GM21390 (cell line): ENCODE measurements at regions not wholly inside any gene's neighbourhood (a gene's known extent, or its start where the extent isn't known, plus 50 kb on each side); places are given as distances from the start of the nearest gene placed in this dataset.
"Not testable (repeated sequence)": the region's sequence is repeated elsewhere in the genome, so short reads cannot be mapped to it uniquely, and the experiment has no call there.

Experiments
- ATAC-seq: cut with Tn5 transposase; IDR thresholded peaks from one replicate; pipeline ENCODE4 v1.9.1; 2021; ENCODE audit not compliant: unreplicated experiment

DNA sequence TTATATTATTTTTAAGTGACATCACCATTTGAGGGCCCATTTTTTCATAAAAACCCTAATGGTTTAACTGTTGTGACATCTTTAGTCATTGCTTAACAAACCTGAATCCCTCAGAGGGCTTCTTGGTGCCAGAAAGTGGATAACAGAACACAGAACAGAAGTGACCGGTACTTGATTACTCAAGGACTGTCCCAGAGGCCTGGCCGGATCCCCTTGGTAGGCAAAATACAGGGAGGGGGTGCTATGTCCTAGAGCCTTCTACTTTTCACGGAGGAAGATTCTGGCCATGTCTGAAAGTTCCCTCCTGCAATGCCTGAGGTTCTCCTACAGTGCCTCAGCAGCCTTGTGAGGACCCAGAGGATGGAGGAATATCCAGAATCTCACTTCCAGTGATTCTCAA is 94.3 kb upstream of the DCLK2 start:
- no peak for ATAC-seq

DNA sequence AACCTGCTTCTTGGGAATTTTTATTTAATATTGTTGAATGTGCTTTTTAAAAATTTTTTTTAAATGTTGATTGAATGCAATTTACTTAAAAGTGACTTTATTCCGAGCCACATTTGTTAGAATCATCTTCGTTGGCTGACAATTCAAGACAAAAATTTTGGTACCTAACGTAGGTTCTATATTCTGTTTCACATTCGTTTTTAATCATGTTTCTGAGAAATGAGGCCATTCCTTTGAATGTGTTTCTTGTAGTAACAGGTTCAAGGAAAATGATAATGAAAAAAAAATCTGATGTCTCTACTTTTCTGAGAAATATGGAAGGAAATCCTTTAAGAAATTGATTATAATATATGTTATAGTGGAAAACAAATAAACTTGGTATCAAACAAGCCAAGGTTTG is 92.3 kb upstream of the DCLK2 start:
- no peak for ATAC-seq

DNA sequence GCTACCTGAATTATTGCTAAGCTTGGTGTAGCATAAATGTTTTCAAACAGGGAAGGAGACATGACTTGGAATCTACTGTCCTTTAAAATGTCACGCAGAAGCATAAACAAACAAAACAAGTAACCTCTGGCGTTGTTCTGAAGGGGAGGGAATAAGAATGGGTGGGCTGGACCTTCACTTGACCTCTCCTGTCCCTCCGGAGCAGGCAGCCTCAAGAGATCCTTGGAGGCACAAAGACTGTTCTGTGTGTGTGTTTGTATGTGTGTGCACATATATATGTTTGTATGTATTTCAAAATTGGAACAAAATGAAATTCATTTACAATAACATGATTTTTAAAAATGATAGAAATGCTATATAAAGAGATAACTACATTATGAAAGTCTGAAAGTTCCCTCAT is 91.3 kb upstream of the DCLK2 start:
- no peak for ATAC-seq

DNA sequence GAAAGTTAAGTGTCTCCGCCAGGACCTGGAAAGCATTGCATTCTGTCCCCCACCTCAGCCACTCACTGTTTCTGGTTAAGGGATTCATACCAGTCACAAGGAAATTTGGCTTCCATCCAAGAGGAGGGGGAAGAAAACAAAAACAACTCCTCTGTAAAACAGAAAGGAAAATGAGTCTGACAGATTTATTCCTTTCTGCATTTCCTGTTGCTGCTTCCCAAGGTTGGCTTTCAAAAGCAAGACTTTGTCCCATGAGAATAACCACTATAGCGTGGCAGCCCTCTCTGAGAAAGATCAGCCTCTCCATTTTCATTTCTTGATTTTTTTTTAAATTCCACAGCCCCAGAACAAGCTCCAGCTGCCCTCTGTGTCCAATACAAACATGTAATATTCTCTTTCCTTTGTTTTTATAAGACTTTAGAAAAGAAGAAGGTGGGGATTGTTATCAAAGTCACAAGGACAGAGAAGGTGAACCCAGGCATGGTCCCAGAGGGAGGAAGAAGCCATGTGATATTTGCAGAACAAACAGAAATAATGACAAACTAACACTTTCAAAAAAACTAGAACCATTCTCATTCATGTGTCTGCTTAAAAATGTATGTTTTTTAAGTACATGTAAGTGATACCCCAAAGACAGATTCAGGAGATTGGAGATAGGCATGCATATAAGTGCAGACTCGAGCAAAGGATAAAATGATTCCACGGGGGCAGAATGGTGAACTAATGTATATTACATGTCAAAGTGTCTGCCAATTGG is 90.7 kb upstream of the DCLK2 start:
- ATAC-seq: no peak

DNA sequence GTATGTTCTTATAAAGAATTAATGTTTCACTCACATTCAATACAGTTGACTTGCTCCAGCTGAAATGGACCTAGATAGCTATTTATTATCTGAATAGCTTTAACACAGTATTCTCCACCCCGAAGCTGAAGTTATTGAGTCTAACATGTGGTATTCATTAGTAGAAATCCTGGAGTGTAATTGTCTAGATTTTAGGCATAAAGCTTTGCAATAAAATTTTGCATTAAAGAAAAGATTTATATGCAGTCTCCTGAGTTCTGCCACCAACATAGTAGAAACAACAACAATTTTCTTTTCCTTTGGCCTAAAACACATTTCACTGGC is 90.2 kb upstream of the DCLK2 start:
- ATAC-seq: no peak

DNA sequence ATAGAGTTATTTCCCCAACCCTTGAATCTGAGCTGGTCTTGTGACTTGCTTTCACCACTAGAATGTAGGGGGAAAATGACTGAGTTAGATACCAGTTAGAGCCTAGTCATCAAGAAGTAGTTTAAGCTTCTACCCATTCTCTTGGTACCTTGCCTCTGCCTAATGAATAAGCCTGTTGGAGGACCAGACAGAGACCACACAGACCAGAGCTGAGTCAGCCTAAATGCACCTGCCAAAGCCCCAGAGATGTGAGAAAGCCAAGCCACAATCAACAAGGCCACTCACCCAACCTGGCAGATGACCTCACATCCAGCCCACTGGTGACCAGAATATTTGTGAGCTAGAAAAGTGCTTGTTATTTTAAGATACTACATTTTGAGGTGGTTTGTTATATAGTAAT is 85.2 kb upstream of the DCLK2 start:
- no peak for ATAC-seq

DNA sequence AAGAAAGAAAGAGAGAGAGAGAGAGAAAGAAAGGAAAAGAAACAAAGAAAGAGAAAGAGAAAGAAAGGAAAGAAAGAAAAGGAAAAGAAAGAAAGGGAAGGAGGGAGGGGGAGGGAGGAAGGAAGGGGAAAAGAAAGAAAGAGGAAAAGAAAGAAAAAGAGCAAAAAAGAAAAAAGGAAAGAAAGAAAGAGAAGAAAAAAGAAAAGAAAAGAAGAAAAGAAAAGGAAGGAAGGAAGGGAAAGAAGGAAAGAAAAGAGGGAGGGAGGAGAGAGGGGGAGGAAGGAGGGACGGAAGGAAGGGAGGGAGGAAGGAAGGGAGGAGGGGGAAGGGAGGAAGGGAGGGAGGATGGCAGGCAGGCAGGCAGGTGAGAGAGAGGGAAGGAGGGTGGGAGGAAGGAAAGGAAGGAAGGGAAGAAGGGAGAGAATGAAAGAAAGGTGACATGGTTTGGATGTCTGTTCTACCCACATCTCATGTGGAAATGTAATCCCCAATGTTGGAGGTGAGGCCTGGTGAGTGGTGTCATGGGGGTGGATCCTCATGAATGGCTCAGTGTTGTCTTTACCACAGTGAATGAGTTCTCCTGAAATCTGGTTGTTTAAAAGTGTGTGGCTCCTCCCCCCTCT is 83.0 kb upstream of the DCLK2 start:
- ATAC-seq: no peak

DNA sequence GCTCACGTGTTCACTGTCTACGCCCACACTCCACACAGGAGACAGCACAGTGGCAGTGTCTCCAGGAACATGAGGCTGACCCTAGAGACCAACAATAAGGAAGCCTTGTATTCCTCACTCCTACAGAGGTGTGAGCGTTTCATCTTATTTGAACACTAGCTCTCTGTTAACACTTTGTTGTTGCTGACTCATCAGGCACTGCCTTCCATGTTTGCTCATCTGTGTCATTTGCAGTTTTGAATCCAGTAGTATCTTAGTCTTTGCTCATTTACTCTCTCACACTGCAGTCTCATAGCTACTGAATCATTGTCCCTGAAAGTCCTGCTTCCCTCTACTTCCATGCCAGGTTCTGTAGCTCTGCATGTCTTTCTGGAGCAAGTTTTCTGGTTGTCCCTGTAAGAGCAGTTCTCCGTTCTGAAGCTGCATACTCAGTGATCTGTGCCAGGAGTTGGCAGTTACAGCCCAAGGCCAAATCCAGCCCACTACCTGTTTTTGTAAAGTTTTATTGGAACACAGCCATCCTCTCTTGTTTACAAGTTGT is 80.3 kb upstream of the DCLK2 start:
- peak; percentile 68 for ATAC-seq

DNA sequence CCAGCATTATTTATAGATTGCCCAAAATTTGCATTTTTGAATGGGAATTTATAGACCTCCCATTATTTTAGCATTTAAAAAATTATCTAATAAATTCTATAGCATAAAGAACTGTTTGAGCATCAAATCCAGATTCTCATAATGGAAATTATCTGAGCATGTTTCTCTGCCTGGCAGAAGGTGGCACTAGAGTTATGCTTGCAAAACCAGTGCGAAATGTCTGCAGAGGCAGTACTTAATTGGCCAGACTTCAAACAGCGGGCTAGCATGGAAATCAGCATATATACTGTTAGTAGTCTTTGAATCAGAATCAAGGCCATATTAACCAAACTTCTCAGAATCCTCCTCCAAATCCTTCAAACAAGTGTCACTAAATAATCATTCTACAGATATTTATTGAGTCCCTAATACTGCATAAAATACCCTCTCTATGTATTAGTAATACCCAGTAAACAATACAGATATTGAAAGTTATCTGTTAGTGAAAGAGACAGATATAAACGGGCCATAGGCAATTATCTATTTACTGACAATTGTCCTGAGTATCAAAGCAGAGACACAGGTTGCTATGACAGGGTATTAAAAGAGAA is 78.7 kb upstream of the DCLK2 start:
- ATAC-seq: no peak

DNA sequence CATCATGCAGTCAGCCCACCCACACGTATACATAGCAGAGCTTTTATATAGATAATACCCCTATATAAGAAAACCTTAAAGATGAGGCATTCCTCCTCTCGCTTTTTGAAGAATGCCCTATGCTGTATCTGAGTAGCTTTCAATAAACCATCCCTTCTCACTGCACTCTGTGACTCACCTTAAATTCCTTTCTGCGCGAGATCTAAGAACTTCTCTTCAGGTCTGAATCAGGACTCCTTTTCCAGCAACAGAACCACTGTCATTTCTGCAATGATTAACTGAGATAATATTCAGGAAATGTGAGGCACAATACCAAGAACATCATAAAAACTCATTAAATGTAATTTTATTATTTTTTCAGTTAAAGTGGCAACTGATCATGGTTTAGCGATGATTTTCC is 76.4 kb upstream of the DCLK2 start:
- no peak for ATAC-seq

DNA sequence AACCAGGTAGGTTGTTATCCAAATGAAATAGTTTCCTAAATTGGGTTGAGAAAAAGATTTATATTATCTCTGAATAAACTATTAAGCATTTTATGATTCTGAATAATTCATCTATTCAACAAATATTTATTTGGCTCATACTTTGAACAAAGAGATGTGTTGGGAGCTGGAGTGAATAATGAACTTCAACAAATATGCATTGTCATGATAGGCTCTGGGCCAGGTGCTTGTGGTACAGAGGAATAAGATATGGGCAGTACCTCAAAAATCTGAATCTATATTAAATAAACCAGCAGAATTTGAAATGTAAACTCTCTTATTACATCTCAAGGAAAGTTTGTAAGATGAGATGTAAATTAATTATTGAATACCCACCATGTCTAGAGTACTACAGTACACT is 75.7 kb upstream of the DCLK2 start:
- no peak for ATAC-seq

DNA sequence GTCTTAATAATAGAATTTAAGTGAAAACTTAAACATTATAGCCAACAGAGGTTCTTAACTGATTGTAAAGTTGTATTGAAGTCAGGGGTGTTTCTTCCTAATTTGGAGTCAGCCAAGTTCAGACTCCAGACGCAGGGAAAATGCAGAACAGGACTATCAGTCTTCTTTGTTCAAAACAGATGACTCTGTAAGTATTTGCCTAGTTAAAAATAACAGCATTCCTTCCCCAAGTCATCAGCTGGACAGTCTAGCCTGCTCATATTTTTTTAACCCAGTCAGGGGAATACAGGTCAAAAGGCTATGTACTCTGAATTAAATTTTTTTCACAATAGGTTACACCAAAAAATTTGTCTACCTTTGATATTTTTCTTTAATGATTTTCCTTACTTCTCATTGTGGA is 73.8 kb upstream of the DCLK2 start:
- no peak for ATAC-seq

DNA sequence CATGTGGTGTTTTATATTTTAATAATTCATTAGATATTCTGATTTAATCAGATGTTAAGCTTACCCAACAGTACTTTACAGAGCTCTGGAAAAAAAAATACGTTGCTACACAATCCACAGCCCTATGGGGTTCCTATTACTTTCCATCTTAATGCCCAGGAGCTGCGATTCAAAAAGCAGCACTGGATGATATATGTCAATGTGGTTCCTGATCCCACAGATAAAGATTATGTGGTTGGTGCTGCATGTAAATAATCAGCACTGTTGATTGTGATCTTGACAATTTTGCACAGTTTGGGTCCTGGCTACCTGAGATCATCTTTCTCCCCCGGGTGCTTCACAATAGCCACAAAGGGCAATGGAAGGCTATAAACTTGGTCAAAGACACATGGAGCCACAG is 72.7 kb upstream of the DCLK2 start:
- no peak for ATAC-seq

DNA sequence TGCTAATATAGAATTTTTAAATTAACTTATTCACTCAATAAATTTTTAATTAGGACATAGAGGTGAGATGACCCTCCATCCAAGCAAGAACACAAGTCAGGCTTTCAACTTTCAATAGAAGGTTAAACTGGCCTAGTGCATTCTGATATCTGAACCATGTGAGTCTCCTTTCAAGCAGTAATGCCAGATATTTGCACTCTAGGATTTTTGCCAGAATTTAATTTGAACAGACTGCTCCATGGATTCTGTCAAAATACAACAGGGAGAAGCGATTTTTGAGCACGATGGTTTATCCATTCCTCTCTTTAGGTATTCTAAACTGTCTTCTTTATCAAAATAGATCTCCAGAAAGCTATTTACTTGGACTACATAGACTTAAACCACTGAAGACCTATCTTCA is 72.0 kb upstream of the DCLK2 start:
- ATAC-seq: no peak

DNA sequence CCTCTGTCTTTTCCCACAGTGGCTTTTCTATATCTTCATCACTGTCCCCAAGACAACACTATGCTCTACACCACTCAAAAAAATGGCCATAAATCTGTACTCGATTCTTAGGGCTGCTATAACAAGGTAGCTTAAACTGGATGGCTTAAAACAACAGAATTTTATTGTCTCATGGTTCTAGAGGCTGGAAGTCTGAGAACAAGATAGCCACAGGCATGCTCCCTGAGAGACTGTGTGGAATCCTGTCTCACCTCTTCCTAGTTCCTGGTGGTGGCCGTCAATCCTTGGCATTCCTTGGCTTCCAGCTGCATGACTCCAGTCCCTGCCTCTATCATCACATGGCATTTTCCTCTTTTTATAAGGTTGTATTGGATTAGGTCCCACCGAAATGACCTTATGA is 70.7 kb upstream of the DCLK2 start:
- ATAC-seq: no peak

DNA sequence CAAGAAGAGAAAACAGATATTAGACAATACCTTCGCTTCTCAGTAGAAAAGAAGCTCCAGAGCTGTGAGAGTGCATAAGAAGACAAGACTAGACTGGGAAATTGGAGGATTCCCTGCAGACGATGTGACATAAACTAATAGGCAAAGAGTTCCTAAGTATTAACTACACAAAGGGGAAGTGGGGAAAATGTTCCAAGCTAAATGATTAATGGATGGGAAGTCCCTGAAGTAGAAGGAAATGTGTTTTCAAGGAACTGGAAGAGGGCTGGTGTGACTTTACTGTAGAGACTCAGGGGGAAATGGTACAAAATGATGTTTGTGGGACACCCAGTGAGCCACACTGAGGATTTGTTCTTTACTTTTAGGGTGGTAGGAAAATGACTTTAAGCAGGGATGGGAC is 69.7 kb upstream of the DCLK2 start:
- ATAC-seq: no peak

DNA sequence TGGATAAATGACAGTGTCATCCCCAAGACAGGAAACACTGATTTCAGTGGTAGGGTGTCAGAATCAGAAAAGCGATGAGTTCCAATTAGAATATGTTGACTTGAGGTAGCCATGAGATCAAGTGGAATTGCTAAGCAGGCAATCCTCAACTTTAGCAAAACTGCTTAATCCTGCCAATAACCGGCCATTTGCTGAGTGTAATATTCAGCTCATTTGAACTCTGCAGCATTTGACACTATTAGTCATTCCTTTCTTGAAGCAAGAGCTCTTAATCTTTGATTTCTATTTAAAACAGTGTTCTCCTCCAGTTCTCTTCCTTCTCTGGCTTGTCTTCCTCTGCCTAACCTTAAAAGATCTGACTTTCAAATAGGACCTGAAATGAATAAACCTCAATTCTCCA is 68.7 kb upstream of the DCLK2 start:
- ATAC-seq: no peak

DNA sequence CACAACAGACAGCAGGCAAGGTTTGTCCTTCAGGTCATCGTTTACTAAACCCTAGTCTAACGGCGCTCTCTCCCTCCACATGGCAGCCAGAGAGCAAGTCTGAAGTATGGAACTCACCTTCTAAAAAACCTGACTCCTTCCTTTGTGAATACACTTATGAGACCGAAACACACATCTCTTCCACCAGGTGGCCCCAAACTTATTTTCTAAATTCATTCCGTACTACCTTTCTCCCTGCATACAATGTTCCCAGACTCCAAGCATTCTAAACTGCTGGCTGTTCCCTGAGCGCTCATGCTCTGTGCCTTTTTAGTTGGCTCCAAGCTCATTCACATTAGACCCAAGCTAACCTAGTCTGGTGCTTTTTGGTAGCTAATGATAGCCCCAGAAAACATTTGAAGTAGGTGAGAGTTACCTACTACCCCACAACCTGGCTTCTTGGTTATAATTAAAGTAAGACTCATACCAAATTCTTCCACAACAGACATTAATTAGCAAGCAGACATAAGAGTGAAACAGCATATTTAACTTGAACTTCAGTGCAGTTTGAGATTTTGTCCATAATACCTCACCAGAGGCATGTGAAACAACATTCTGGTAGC is 67.6 kb upstream of the DCLK2 start:
- ATAC-seq: peak; percentile 76

DNA sequence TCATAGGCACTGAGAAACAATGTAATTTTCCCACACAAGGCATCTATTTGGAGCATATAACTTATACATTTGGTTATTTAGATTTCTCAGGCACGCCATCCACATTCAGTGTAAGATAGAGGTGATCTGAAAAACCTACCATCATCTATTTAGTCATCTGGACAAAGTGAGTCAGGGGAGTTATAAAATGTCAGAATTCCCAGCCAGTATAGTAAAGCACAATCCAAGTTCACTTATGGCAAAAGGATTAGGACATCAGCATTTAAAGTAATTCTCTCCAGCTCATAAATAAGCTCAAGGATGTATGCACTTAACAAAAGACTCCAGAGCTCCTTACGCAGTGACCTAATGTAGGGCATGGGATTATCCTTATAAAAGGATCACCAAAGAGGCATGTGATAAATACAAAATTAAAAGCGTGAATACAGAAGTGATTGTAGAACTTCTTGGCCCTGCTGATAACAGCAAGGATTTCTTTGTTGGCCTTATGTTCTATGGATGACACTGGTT is 65.3 kb upstream of the DCLK2 start:
- ATAC-seq: no peak

DNA sequence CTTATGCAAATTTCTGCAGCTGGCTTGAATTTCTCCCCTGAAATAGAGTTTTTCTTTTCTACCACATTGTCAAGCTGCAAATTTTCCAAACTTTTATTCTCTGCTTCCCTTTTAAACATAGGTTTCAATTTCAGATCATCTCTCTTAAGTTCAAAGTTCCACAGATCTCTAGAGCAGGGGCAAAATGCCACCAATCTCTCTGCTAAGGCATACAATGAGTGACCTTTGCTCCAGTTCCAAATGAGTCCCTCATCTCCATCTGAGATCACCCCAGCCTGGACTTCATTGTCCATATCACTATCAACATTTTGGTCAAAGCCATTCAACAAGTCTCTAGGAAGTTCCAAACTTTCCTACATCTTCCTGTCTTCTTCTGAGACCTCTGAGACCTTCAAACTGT is 62.3 kb upstream of the DCLK2 start:
- not testable (repeated sequence) for ATAC-seq

DNA sequence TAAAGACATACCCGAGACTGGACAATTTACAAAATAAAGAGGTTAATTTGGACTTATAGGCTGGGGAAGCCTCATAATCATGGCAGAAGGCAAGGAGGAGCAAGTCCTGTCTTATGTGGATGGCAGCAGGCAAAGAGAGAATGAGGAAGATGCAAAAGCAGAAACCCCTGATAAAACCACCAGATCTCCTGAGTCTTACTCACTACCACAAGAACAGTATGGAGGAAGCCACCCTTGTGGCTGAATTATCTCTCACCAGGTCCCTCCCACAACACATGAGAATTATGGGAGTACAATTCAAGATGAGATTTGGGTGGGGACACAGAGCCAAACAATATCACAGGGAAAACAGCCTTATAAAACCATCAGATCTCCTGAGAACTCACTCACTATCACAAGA is 61.6 kb upstream of the DCLK2 start:
- ATAC-seq: not testable (repeated sequence)

DNA sequence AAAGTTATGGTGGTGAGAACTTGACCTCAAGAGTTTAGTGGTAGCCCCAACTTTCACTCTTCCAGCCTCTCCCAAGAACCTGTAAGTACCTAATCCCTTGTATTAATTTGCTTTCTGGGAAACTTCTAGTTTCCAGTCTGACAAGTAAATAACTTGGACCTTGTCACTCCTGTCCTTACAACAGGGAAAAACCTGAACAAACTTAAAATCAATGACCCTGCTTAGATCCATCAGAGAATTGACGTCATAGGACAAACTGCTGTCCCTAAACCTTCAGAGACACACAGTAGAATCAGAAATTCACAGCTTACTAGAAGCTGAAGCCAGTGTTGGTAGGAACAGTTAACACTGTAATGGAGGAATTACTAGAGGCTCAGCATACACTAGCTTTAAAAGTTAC is 60.0 kb upstream of the DCLK2 start:
- no peak for ATAC-seq
